HepG2 (cell line): ENCODE measurements at regions not wholly inside any gene's neighbourhood (a gene's known extent, or its start where the extent isn't known, plus 50 kb on each side); places are given as distances from the start of the nearest gene placed in this dataset.

Experiments
- POLR2AphosphoS2 ChIP-seq: IDR thresholded peaks from 2 replicates; pipeline ENCODE4 v1.6.1; 2011; ENCODE audit warnings: low read depth, low read length, improper control_type of control experiment
- RNF2 ChIP-seq: fragments of 450-650 bp; conservative IDR thresholded peaks from 2 replicates; pipeline ENCODE4 v1.6.1; 2016; ENCODE audit warnings: low read depth

- TF ChIP-seq RNF2 (no peak), POLR2AphosphoS2 (no peak)
Observed at GRCh38 chr13:34593658-34594057, 348.4 kb upstream of the NBEA start.
